GM20431 (cell line): ENCODE measurements at regions not wholly inside any gene's neighbourhood (a gene's known extent, or its start where the extent isn't known, plus 50 kb on each side); places are given as distances from the start of the nearest gene placed in this dataset.
"Not testable (repeated sequence)": the region's sequence is repeated elsewhere in the genome, so short reads cannot be mapped to it uniquely, and the experiment has no call there.

Experiments used
- in situ Hi-C: fragments of 300-500 bp; cut with MseI, MboI; formaldehyde crosslinking; loops from one replicate; pipeline ENCODE4 v1.15.0; 2020; ENCODE audit warnings: low sequenced_read_pairs; ENCODE audit not compliant: unreplicated experiment

- in situ Hi-C loops, result not testable (repeated sequence)
Observed at GRCh38 chr3:143175940-143176894, 56.6 kb downstream of the CHST2 start.

GRCh38 chr3:143177965-143178364, 58.4 kb downstream of the CHST2 start:
- in situ Hi-C loops, result not testable (repeated sequence)

GRCh38 chr3:143178775-143179548, 59.4 kb downstream of the CHST2 start:
- in situ Hi-C loops, result not testable (repeated sequence)

GRCh38 chr3:143179603-143180002, 60.0 kb downstream of the CHST2 start:
- in situ Hi-C loops, result no loop called here

GRCh38 chr3:143180860-143181259, 61.3 kb downstream of the CHST2 start:
- in situ Hi-C loops, result not testable (repeated sequence)

- in situ Hi-C loops, result not testable (repeated sequence)
Observed at GRCh38 chr3:143181977-143182376, 62.4 kb downstream of the CHST2 start.

- in situ Hi-C loops, result no loop called here
Observed at GRCh38 chr3:143182866-143183664, 63.5 kb downstream of the CHST2 start.

GRCh38 chr3:143183665-143183964, 64.0 kb downstream of the CHST2 start:
- in situ Hi-C loops, result no loop called here

- in situ Hi-C loops, result no loop called here
Observed at GRCh38 chr3:143184099-143184498, 64.5 kb downstream of the CHST2 start.

GRCh38 chr3:143185401-143185800, 65.8 kb downstream of the CHST2 start:
- in situ Hi-C loops, result no loop called here

GRCh38 chr3:143187111-143187510, 67.5 kb downstream of the CHST2 start:
- in situ Hi-C loops, result no loop called here

- in situ Hi-C loops, result no loop called here
Observed at GRCh38 chr3:143188881-143189280, 69.3 kb downstream of the CHST2 start.

- in situ Hi-C loops, result no loop called here
Observed at GRCh38 chr3:143190101-143190500, 70.5 kb downstream of the CHST2 start.

- in situ Hi-C loops, result no loop called here
Observed at GRCh38 chr3:143192193-143192592, 72.6 kb downstream of the CHST2 start.

GRCh38 chr3:143200001-143200924, 80.7 kb downstream of the CHST2 start:
- in situ Hi-C loops, result loop anchor here (10.0 kb wide), 1 partner anchor 55 kb away; no protein-coding TSS in a partner anchor

GRCh38 chr3:143201045-143201444, 81.5 kb downstream of the CHST2 start:
- in situ Hi-C loops, result loop anchor here (10.0 kb wide), 1 partner anchor 56 kb away; no protein-coding TSS in a partner anchor

GRCh38 chr3:143201870-143202752, 82.5 kb downstream of the CHST2 start:
- in situ Hi-C loops, result loop anchor here (10.0 kb wide), 1 partner anchor 57 kb away; no protein-coding TSS in a partner anchor

- in situ Hi-C loops, result loop anchor here (10.0 kb wide), 1 partner anchor 58 kb away; no protein-coding TSS in a partner anchor
Observed at GRCh38 chr3:143203142-143203541, 83.6 kb downstream of the CHST2 start.
